IMR-90 (cell line): ENCODE measurements at regions not wholly inside any gene's neighbourhood (a gene's known extent, or its start where the extent isn't known, plus 50 kb on each side); places are given as distances from the start of the nearest gene placed in this dataset.

Source experiments
- ATAC-seq: fragments of 200-7000 bp; cut with Tn5 transposase; 2 replicates; pipeline ENCODE4 v1.9.1; 2020; ENCODE audit warnings: low read depth, mild to moderate bottlenecking, moderate library complexity
- BruUV-seq: library from RNA; stranded (reverse); fragments of 400-500 nt; replicated peaks from 2 replicates; lab custom pipeline; 2021; lab: Mats Ljungman, UMichigan
- CTCF ChIA-PET: fragments of 300-600 bp; formaldehyde crosslinking; extraction: SDS; loops from one replicate; lab custom pipeline; 2021; ENCODE audit warnings: antibody characterized with exemption; lab: Yijun Ruan, JAX
- POLR2A ChIA-PET: fragments of 300-600 bp; sonication (Branson Sonifier 250); formaldehyde crosslinking; loops from one replicate; lab custom pipeline; 2022; ENCODE audit warnings: antibody characterized with exemption; ENCODE audit not compliant: unreplicated experiment; lab: Charles Lee
- DNase-seq: peaks from one replicate; pipeline ENCODE4 v3.0.0; 2013
- H2AFZ ChIP-seq: replicated peaks from 2 replicates; pipeline ENCODE3; 2013; ENCODE audit warnings: low read length, mild to moderate bottlenecking; ENCODE audit not compliant: poor library complexity
- H2AK5ac ChIP-seq: 2 replicates; pipeline ENCODE4 v1.6.1; 2013; ENCODE audit warnings: low read depth, low read length, inconsistent platforms
- H2AK9ac ChIP-seq: replicated peaks from 2 replicates; pipeline ENCODE3; 2013; ENCODE audit warnings: mild to moderate bottlenecking, low read depth, low read length, moderate library complexity; ENCODE audit not compliant: poor library complexity
- H2BK120ac ChIP-seq: 2 replicates; pipeline ENCODE4 v1.6.1; 2013; ENCODE audit warnings: low read depth, low read length, inconsistent platforms
- H2BK15ac ChIP-seq: 3 replicates; pipeline ENCODE4 v1.6.1; 2013; ENCODE audit warnings: low read depth, low read length, inconsistent platforms
- H2BK20ac ChIP-seq: 2 replicates; pipeline ENCODE4 v1.6.1; 2013; ENCODE audit warnings: low read depth, mild to moderate bottlenecking, inconsistent platforms, low read length, moderate library complexity
- H2BK5ac ChIP-seq: 2 replicates; pipeline ENCODE4 v1.6.1; 2013; ENCODE audit warnings: mild to moderate bottlenecking, low read depth, low read length, inconsistent platforms; ENCODE audit not compliant: poor library complexity, severe bottlenecking
- H3K14ac ChIP-seq: replicated peaks from 2 replicates; pipeline ENCODE4 v1.6.1; 2013; ENCODE audit warnings: low read depth, low read length, inconsistent platforms
- H3K18ac ChIP-seq: 2 replicates; pipeline ENCODE4 v1.6.1; 2013; ENCODE audit warnings: low read depth, low read length, control low read depth
- H3K23ac ChIP-seq: 2 replicates; pipeline ENCODE4 v1.6.1; 2013; ENCODE audit warnings: low read depth, low read length, inconsistent platforms
- H3K27ac ChIP-seq: 2 replicates; pipeline ENCODE4 v1.5.1; 2013; ENCODE audit warnings: mild to moderate bottlenecking, control low read depth, low read length; ENCODE audit not compliant: insufficient read depth
- H3K27me3 ChIP-seq: 2 replicates; pipeline ENCODE4 v1.6.1; 2013; ENCODE audit warnings: low read length; ENCODE audit not compliant: control insufficient read depth, insufficient read depth
- H3K36me3 ChIP-seq: 2 replicates; pipeline ENCODE4 v1.6.1; 2013; ENCODE audit warnings: low read length, mixed read lengths; ENCODE audit not compliant: control insufficient read depth, insufficient read depth
- H3K4ac ChIP-seq: 2 replicates; pipeline ENCODE4 v1.6.1; 2013; ENCODE audit warnings: low read depth, low read length, inconsistent platforms
- H3K4me1 ChIP-seq: 2 replicates; pipeline ENCODE4 v1.6.1; 2013; ENCODE audit warnings: low read length, mixed read lengths; ENCODE audit not compliant: control insufficient read depth, insufficient read depth
- H3K4me2 ChIP-seq: 2 replicates; pipeline ENCODE4 v1.6.1; 2013; ENCODE audit warnings: low read depth, mild to moderate bottlenecking, control low read depth, low read length, moderate library complexity
- H3K4me3 ChIP-seq: 2 replicates; pipeline ENCODE4 v1.5.1; 2013; ENCODE audit warnings: low read depth, mild to moderate bottlenecking, control low read depth, low read length, moderate library complexity; ENCODE audit not compliant: insufficient read depth
- H3K56ac ChIP-seq: 2 replicates; pipeline ENCODE4 v1.6.1; 2013; ENCODE audit warnings: low read length, inconsistent platforms; ENCODE audit not compliant: insufficient read depth; ENCODE audit errors: extremely low read depth
- H3K79me1 ChIP-seq, 2 experiments: 2 replicates each; pipeline ENCODE4 v1.6.1; 2013; ENCODE audit warnings: low read length in 2 of 2, inconsistent platforms in 1 of 2, low read depth in 1 of 2
- H3K9ac ChIP-seq: 2 replicates; pipeline ENCODE4 v1.6.1; 2013; ENCODE audit warnings: low read depth, low read length, control low read depth
- H3K9me1 ChIP-seq: 2 replicates; pipeline ENCODE4 v1.6.1; 2013; ENCODE audit warnings: low read length, inconsistent platforms; ENCODE audit not compliant: insufficient read depth
- H3K9me3 ChIP-seq: 2 replicates; pipeline ENCODE4 v1.6.1; 2013; ENCODE audit warnings: low read length; ENCODE audit not compliant: control insufficient read depth, insufficient read depth
- H4K20me1 ChIP-seq: 2 replicates; pipeline ENCODE4 v1.6.1; 2013; ENCODE audit warnings: low read length, inconsistent platforms; ENCODE audit not compliant: insufficient read depth
- H4K5ac ChIP-seq: 2 replicates; pipeline ENCODE4 v1.6.1; 2013; ENCODE audit warnings: mild to moderate bottlenecking, low read depth, low read length, control low read depth
- H4K8ac ChIP-seq, 2 experiments: 2 replicates each; pipeline ENCODE4 v1.6.1; 2013; ENCODE audit warnings: low read depth in 2 of 2, low read length in 2 of 2, control low read depth in 1 of 2, inconsistent platforms in 1 of 2
- H4K91ac ChIP-seq: 2 replicates; pipeline ENCODE4 v1.6.1; 2013; ENCODE audit warnings: low read depth, low read length, inconsistent platforms; ENCODE audit not compliant: insufficient read depth
- BHLHE40 ChIP-seq: fragments of 150-350 bp; IDR thresholded peaks from 2 replicates; pipeline ENCODE4 v1.6.1; 2016; ENCODE audit warnings: mild to moderate bottlenecking, low read depth, low read length
- CEBPB ChIP-seq: IDR thresholded peaks from 2 replicates; pipeline ENCODE4 v1.6.1; 2012; ENCODE audit warnings: low read depth, low read length, improper control_type of control experiment
- CHD1 ChIP-seq: IDR thresholded peaks from 2 replicates; pipeline ENCODE4 v1.6.1; 2012; ENCODE audit warnings: low read depth, low read length, improper control_type of control experiment
- FOS ChIP-seq: fragments of 150-350 bp; IDR thresholded peaks from 2 replicates; pipeline ENCODE4 v1.6.1; 2016; ENCODE audit warnings: low read depth, low read length
- MAFK ChIP-seq: IDR thresholded peaks from 2 replicates; pipeline ENCODE4 v1.6.1; 2012; ENCODE audit warnings: low read depth, low read length, improper control_type of control experiment
- MAZ ChIP-seq: IDR thresholded peaks from 2 replicates; pipeline ENCODE4 v1.6.1; 2012; ENCODE audit warnings: low read depth, mild to moderate bottlenecking, low read length, improper control_type of control experiment, moderate library complexity, borderline replicate concordance
- MXI1 ChIP-seq: IDR thresholded peaks from 2 replicates; pipeline ENCODE4 v1.6.1; 2012; ENCODE audit warnings: low read depth, mild to moderate bottlenecking, low read length, moderate library complexity, borderline replicate concordance
- RAD21 ChIP-seq: IDR thresholded peaks from 2 replicates; pipeline ENCODE4 v1.6.1; 2012; ENCODE audit warnings: low read length, improper control_type of control experiment
- RCOR1 ChIP-seq: IDR thresholded peaks from 2 replicates; pipeline ENCODE4 v1.6.1; 2012; ENCODE audit warnings: mild to moderate bottlenecking, low read length, improper control_type of control experiment; ENCODE audit not compliant: insufficient replicate concordance
- RFX5 ChIP-seq: IDR thresholded peaks from 2 replicates; pipeline ENCODE4 v1.8.0; 2012; ENCODE audit warnings: low read depth, mild to moderate bottlenecking, low read length, moderate library complexity
- USF2 ChIP-seq: fragments of 150-350 bp; IDR thresholded peaks from 2 replicates; pipeline ENCODE4 v1.6.1; 2017; ENCODE audit warnings: mild to moderate bottlenecking, antibody characterized with exemption, low read length, low read depth
- WGBS, 2 experiments: methylation state at CpG; one replicate each; pipeline versions ENCODE4 v1.1.5 to v1.1.7; 2013; ENCODE audit warnings: missing lambda C conversion rate in 2 of 2; ENCODE audit not compliant: insufficient read length in 1 of 2; ENCODE audit errors: extremely low coverage in 2 of 2; 5-methylcytosine and 5-hydroxymethylcytosine counted together
- dilution Hi-C: fragments of 300-500 bp; cut with HindIII; formaldehyde crosslinking; loops from one replicate; pipeline ENCODE4 v1.14.3; 2018; ENCODE audit warnings: low sequenced_read_pairs; ENCODE audit not compliant: unreplicated experiment
- in situ Hi-C: fragments of 300-500 bp; cut with MboI; formaldehyde crosslinking; loops from 3 replicates; pipeline ENCODE4 v1.14.3; 2019; ENCODE audit warnings: low sequenced_read_pairs, inconsistent platforms, mixed read lengths
- intact Hi-C: fragments of 100-400 bp; cut with micrococcal nuclease; formaldehyde crosslinking; loops from 2 replicates; pipeline ENCODE4 v1.10.0; 2022

- Histone ChIP-seq H3K27ac (no peak overlapping the region), H3K9me1 (no peaks in the 10 kb centered on the region), H3K56ac (no peak overlapping the region), H3K18ac (no peak overlapping the region), H3K4ac (no peak overlapping the region), H3K4me2 (no peak overlapping the region), H2BK20ac (no peak overlapping the region), H3K9me3 (no peaks in the 10 kb centered on the region), H3K14ac (no peak overlapping the region), H3K4me3 (no peak overlapping the region), H2AK9ac (no peak overlapping the region), H2BK120ac (no peak overlapping the region), H3K9ac (no peak overlapping the region), H3K36me3 (no peaks in the 10 kb centered on the region), H3K79me1 (no peaks in the 10 kb centered on the region), H2AK5ac (no peak overlapping the region), H2BK15ac (no peak overlapping the region), H3K4me1 (peaks cover 1% of the 10 kb centered on the region; the same call in 1 of the 2 replicates), H4K8ac (no peak overlapping the region), H4K5ac (no peak overlapping the region), H4K20me1 (no peaks in the 10 kb centered on the region), H3K27me3 (no peaks in the 10 kb centered on the region), H4K91ac (no peak overlapping the region), H2BK5ac (no peak overlapping the region), H2AFZ (no peak overlapping the region), H3K23ac (no peak overlapping the region)
- TF ChIP-seq FOS = no peak
- no peak for TF ChIP-seq CEBPB
- TF ChIP-seq RFX5 = no peak
- TF ChIP-seq CHD1 = no peak
- no peak for TF ChIP-seq BHLHE40
- no peak for TF ChIP-seq RCOR1
- TF ChIP-seq MAZ = no peak
- no peak for TF ChIP-seq MAFK
- no peak for TF ChIP-seq RAD21
- TF ChIP-seq USF2 = no peak
- no peak for TF ChIP-seq MXI1
- in situ Hi-C loops (no loop called here), intact Hi-C loops (no loop called here), dilution Hi-C loops (no loop called here)
- ChIA-PET POLR2A (no interaction called here), CTCF (no interaction called here)
- BruUV-seq = no TSS peak
- DNase-seq = no peak
- WGBS, 2 experiments = no CpG with 5 or more reads among the region's 1 CpG
- ATAC-seq = no peak
These were observed 82.4 kb downstream of the KCTD12 start for GRCh38 chr13:76803831-76804230.
